MM.1S (cell line): ENCODE measurements at regions not wholly inside any gene's neighbourhood (a gene's known extent, or its start where the extent isn't known, plus 50 kb on each side); places are given as distances from the start of the nearest gene placed in this dataset.

ENCODE experiments used
- EZH2phosphoT487 ChIP-seq: fragments of 300-600 bp; sonication (generic); IDR thresholded peaks from 2 replicates; pipeline ENCODE4 v1.6.1; 2018; ENCODE audit warnings: antibody characterized with exemption, low read length
- TF ChIP-seq, protein P1 (sequence below): fragments of 300-600 bp; sonication (generic); IDR thresholded peaks from 2 replicates; pipeline ENCODE4 v1.5.1; 2016; ENCODE audit warnings: antibody characterized with exemption, low read length, mixed read lengths

GRCh38 chr15:35166730-35167359 is 81.8 kb upstream of the NANOGP8 start:
- no peak for TF ChIP-seq EZH2phosphoT487
- TF ChIP-seq, protein P1, sequence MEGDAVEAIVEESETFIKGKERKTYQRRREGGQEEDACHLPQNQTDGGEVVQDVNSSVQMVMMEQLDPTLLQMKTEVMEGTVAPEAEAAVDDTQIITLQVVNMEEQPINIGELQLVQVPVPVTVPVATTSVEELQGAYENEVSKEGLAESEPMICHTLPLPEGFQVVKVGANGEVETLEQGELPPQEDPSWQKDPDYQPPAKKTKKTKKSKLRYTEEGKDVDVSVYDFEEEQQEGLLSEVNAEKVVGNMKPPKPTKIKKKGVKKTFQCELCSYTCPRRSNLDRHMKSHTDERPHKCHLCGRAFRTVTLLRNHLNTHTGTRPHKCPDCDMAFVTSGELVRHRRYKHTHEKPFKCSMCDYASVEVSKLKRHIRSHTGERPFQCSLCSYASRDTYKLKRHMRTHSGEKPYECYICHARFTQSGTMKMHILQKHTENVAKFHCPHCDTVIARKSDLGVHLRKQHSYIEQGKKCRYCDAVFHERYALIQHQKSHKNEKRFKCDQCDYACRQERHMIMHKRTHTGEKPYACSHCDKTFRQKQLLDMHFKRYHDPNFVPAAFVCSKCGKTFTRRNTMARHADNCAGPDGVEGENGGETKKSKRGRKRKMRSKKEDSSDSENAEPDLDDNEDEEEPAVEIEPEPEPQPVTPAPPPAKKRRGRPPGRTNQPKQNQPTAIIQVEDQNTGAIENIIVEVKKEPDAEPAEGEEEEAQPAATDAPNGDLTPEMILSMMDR: no peak
